ENCODE measurements at regions not wholly inside any gene's neighbourhood (a gene's known extent, or its start where the extent isn't known, plus 50 kb on each side); places are given as distances from the start of the nearest gene placed in this dataset.

DNA sequence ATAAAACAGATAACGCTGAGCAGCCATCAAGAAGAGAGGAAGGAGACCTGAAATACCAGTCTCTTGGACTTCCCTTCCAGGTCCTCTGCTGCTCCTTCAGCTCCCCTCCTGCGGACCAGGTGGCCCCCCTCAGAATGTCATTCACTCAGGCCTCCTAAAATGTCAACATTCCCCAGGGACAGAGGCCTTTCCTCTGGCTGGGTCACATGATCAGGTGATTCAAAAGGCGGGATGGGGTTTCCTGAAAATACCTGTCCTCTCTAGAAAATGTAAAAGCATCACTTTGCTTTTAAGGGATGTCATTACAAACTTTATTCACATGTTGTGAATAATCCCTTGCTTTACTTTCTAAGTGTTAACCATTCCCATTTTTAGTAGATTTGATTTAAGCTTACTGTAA is 311.1 kb downstream of the INHBA start:
- TF ChIP-seq, protein P1, sequence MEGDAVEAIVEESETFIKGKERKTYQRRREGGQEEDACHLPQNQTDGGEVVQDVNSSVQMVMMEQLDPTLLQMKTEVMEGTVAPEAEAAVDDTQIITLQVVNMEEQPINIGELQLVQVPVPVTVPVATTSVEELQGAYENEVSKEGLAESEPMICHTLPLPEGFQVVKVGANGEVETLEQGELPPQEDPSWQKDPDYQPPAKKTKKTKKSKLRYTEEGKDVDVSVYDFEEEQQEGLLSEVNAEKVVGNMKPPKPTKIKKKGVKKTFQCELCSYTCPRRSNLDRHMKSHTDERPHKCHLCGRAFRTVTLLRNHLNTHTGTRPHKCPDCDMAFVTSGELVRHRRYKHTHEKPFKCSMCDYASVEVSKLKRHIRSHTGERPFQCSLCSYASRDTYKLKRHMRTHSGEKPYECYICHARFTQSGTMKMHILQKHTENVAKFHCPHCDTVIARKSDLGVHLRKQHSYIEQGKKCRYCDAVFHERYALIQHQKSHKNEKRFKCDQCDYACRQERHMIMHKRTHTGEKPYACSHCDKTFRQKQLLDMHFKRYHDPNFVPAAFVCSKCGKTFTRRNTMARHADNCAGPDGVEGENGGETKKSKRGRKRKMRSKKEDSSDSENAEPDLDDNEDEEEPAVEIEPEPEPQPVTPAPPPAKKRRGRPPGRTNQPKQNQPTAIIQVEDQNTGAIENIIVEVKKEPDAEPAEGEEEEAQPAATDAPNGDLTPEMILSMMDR (conservative IDR thresholded peaks at IDR 0.05; ENCODE audit: low read length) = no peak
- TF ChIP-seq EZH2phosphoT487 (IDR thresholded peaks at IDR 0.05; ENCODE audit: borderline replicate concordance, low read depth, low read length) = no peak
